K562 (cell line): ENCODE measurements at regions not wholly inside any gene's neighbourhood (a gene's known extent, or its start where the extent isn't known, plus 50 kb on each side); places are given as distances from the start of the nearest gene placed in this dataset.

ENCODE experiments used
- TEAD4 ChIP-seq, 2 experiments: sonication (generic) in 1 of 2; formaldehyde crosslinking in 1 of 2; IDR thresholded peaks; 2 replicates each; pipeline versions ENCODE4 v1.6.1 to v1.8.0; 2012 to 2022; ENCODE audit warnings: borderline replicate concordance in 1 of 2, inconsistent platforms in 1 of 2, low read length in 1 of 2, mild to moderate bottlenecking in 1 of 2, missing genetic modification reagents in 1 of 2
- ZBTB8A ChIP-seq: fragments of 450-650 bp; IDR thresholded peaks from 2 replicates; pipeline ENCODE4 v1.6.1; 2018; ENCODE audit warnings: mild to moderate bottlenecking, moderate library complexity; ENCODE audit not compliant: partially characterized antibody
- ZNF175 ChIP-seq: fragments of 200-800 bp; sonication (Bioruptor generic); IDR thresholded peaks from 2 replicates; pipeline ENCODE4 v1.6.1; 2016; ENCODE audit warnings: low read depth, mild to moderate bottlenecking, missing genetic modification characterization, missing compliant biosample characterization
- ZNF263 ChIP-seq: sonication (generic); formaldehyde crosslinking; IDR thresholded peaks from 2 replicates; pipeline ENCODE4 v1.8.0; 2022; ENCODE audit warnings: mild to moderate bottlenecking, missing genetic modification reagents, borderline replicate concordance
- ZNF695 ChIP-seq: fragments of 450-650 bp; formaldehyde crosslinking; IDR thresholded peaks from 2 replicates; pipeline ENCODE4 v1.4.0; 2020; ENCODE audit warnings: mild to moderate bottlenecking, moderate library complexity
- TF ChIP-seq, protein P1 (sequence below), 2 experiments: fragments of 450-650 bp in 1 of 2; sonication (generic) in 1 of 2; formaldehyde crosslinking in 1 of 2; IDR thresholded peaks; 2 replicates each; pipeline versions ENCODE4 v1.7.1 to v1.9.0; 2016 to 2022; ENCODE audit warnings: inconsistent platforms in 1 of 2, mild to moderate bottlenecking in 1 of 2, missing genetic modification reagents in 1 of 2

DNA sequence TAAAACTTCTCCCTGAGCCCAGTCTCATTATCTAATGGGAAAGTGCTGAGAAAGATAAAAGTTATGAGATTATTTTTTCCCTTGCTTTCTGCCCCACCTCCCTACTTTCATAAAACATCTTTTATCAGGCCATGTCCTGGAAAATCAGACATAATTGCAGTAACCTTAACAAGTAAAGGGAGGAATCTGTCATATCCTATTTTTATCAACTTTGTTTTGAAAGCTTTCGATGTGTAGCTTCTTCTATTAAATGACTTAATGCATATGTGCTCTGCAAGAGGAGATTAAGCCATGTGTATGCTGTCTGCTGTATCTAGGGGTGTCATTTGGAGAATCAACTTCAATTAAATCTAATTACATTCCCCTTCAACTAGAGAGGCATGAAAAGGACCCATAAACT, 408.9 kb downstream of the CBLN4 start:
- TF ChIP-seq ZNF263 (CRISPR knock-in tag), result no peak
- TF ChIP-seq, protein P1, sequence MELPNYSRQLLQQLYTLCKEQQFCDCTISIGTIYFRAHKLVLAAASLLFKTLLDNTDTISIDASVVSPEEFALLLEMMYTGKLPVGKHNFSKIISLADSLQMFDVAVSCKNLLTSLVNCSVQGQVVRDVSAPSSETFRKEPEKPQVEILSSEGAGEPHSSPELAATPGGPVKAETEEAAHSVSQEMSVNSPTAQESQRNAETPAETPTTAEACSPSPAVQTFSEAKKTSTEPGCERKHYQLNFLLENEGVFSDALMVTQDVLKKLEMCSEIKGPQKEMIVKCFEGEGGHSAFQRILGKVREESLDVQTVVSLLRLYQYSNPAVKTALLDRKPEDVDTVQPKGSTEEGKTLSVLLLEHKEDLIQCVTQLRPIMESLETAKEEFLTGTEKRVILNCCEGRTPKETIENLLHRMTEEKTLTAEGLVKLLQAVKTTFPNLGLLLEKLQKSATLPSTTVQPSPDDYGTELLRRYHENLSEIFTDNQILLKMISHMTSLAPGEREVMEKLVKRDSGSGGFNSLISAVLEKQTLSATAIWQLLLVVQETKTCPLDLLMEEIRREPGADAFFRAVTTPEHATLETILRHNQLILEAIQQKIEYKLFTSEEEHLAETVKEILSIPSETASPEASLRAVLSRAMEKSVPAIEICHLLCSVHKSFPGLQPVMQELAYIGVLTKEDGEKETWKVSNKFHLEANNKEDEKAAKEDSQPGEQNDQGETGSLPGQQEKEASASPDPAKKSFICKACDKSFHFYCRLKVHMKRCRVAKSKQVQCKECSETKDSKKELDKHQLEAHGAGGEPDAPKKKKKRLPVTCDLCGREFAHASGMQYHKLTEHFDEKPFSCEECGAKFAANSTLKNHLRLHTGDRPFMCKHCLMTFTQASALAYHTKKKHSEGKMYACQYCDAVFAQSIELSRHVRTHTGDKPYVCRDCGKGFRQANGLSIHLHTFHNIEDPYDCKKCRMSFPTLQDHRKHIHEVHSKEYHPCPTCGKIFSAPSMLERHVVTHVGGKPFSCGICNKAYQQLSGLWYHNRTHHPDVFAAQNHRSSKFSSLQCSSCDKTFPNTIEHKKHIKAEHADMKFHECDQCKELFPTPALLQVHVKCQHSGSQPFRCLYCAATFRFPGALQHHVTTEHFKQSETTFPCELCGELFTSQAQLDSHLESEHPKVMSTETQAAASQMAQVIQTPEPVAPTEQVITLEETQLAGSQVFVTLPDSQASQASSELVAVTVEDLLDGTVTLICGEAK (IDR thresholded peaks at IDR 0.05), result no peak
- TF ChIP-seq, protein P1 (CRISPR knock-in tag; IDR thresholded peaks at IDR 0.05), result no peak
- TF ChIP-seq ZNF695 (CRISPR knock-in tag), result no peak
- no peak for TF ChIP-seq ZNF175 (CRISPR knock-in tag)
- no peak for TF ChIP-seq ZBTB8A
- no peak for TF ChIP-seq TEAD4 (IDR thresholded peaks at IDR 0.05; ENCODE audit: low read length)
- TF ChIP-seq TEAD4 (CRISPR knock-in tag; IDR thresholded peaks at IDR 0.05; ENCODE audit: borderline replicate concordance), result no peak
